Vagina (tissue), 2 donors: ENCODE measurements at regions not wholly inside any gene's neighbourhood (a gene's known extent, or its start where the extent isn't known, plus 50 kb on each side); places are given as distances from the start of the nearest gene placed in this dataset.

Experiments
- CTCF ChIP-seq, 3 experiments: fragments of 450-650 bp in 2 of 3; fragments of 200-600 bp in 1 of 3; sonication (generic) in 1 of 3; IDR thresholded peaks; one replicate each; pipeline ENCODE4 v1.5.1; 2017 to 2019; ENCODE audit warnings: antibody characterized with exemption in 3 of 3, mild to moderate bottlenecking in 2 of 3, moderate library complexity in 2 of 3
- POLR2A ChIP-seq, 2 donors: fragments of 450-650 bp; IDR thresholded peaks; one replicate each; pipeline ENCODE4 v1.6.1; 2017; ENCODE audit warnings: antibody characterized with exemption in 2 of 2, mild to moderate bottlenecking in 2 of 2, moderate library complexity in 2 of 2

DNA sequence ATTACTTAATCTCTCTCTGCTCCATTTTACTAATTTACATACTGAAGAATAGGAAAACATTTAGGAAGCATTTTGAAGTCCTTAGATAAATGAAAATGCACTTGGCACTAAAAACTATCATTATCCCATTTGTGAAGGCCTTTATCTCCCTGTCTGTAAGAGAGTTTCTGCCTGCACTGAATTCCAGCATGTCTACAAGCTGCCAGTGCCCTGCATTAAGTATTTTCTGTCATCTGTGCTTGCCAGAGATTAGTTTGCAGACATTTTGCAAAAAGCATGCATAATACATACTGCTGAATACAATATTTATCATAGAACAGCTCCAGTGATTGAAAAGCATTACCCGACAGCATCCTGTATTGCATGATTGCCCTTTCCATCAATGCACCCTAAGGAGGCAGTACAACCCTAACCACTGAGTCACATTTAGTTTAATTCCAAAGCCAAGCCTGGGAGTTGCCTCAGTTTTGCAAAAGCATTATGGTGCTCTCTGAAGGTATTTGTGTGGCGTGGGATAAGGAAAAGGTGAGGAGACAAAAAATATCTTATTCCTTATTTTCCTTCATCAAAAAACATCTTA, 280.2 kb upstream of the TOM1L1 start:
- TF ChIP-seq CTCF (IDR thresholded peaks at IDR 0.05) (no peak), POLR2A (IDR thresholded peaks at IDR 0.05) (no peak)
